H1 (cell line): ENCODE measurements at regions not wholly inside any gene's neighbourhood (a gene's known extent, or its start where the extent isn't known, plus 50 kb on each side); places are given as distances from the start of the nearest gene placed in this dataset.
"Not testable (repeated sequence)": the region's sequence is repeated elsewhere in the genome, so short reads cannot be mapped to it uniquely, and the experiment has no call there.

Experiments used
- CTCF ChIA-PET: fragments of 300-600 bp; sonication (Branson Sonifier 250); formaldehyde crosslinking; loops from one replicate; lab custom pipeline; 2021; ENCODE audit not compliant: partially characterized antibody; lab: Charles Lee
- POLR2A ChIA-PET: fragments of 300-600 bp; sonication (Branson Sonifier 250); formaldehyde crosslinking; loops from one replicate; lab custom pipeline; 2021; ENCODE audit warnings: inconsistent platforms; ENCODE audit not compliant: partially characterized antibody; lab: Charles Lee
- DNase-seq, 2 experiments: peaks; one replicate each; pipeline versions ENCODE4 v3.0.0 to v3.0.0-alpha.2; 2010 to 2022; ENCODE audit warnings: low spot score in 2 of 2, low read depth in 1 of 2, mixed read lengths in 1 of 2
- FAIRE-seq: peaks from 2 replicates; lab custom pipeline; 2011; peaks lifted over from hg19 to GRCh38; lab: Jason Lieb, UNC
- H2AFZ ChIP-seq: 2 replicates; pipeline ENCODE4 v1.8.1; 2012; ENCODE audit warnings: low read length, inconsistent platforms
- H2AK5ac ChIP-seq: 2 replicates; pipeline ENCODE4 v1.6.1; 2013; ENCODE audit warnings: low read depth, low read length
- H2BK120ac ChIP-seq: replicated peaks from 2 replicates; pipeline ENCODE3; 2013; ENCODE audit warnings: low read depth, low read length, inconsistent platforms
- H2BK12ac ChIP-seq: 2 replicates; pipeline ENCODE4 v1.6.1; 2013; ENCODE audit warnings: low read depth, low read length
- H2BK15ac ChIP-seq: 2 replicates; pipeline ENCODE4 v1.6.1; 2013; ENCODE audit warnings: low read length
- H2BK20ac ChIP-seq: 2 replicates; pipeline ENCODE4 v1.6.1; 2013; ENCODE audit warnings: low read length
- H2BK5ac ChIP-seq: 2 replicates; pipeline ENCODE4 v1.6.1; 2013; ENCODE audit warnings: low read depth, low read length
- H3K14ac ChIP-seq: 2 replicates; pipeline ENCODE4 v1.6.1; 2013; ENCODE audit warnings: inconsistent platforms; ENCODE audit not compliant: insufficient read length
- H3K18ac ChIP-seq: 2 replicates; pipeline ENCODE4 v1.6.1; 2013; ENCODE audit warnings: low read length; ENCODE audit errors: extremely low read depth
- H3K23ac ChIP-seq: 2 replicates; pipeline ENCODE4 v1.6.1; 2013; ENCODE audit warnings: inconsistent platforms; ENCODE audit not compliant: insufficient read length
- H3K23me2 ChIP-seq: 2 replicates; pipeline ENCODE4 v1.6.1; 2013; ENCODE audit warnings: low read depth, low read length
- H3K27ac ChIP-seq: 2 replicates; pipeline ENCODE4 v1.6.1; 2011; ENCODE audit warnings: low read depth, low read length, inconsistent platforms
- H3K27me3 ChIP-seq, 4 experiments: replicated peaks in 1 of 4; 1 replicate in 1 of 4; 2 replicates in 3 of 4; pipeline versions ENCODE4 v1.6.1 to v1.8.1; 2011 to 2013; ENCODE audit warnings: low read length in 3 of 4, mild to moderate bottlenecking in 3 of 4, inconsistent platforms in 2 of 4, mixed read lengths in 2 of 4, moderate library complexity in 1 of 4; ENCODE audit not compliant: control insufficient read depth in 3 of 4, insufficient read depth in 3 of 4; ENCODE audit errors: extremely low read depth in 1 of 4
- H3K36me3 ChIP-seq, 4 experiments: 2 replicates each; pipeline versions ENCODE4 v1.6.1 to v1.8.1; 2011 to 2013; ENCODE audit warnings: mild to moderate bottlenecking in 4 of 4, low read length in 3 of 4, moderate library complexity in 2 of 4, control low read depth in 1 of 4, inconsistent platforms in 1 of 4; ENCODE audit not compliant: insufficient read depth in 4 of 4, control insufficient read depth in 2 of 4
- H3K4ac ChIP-seq: replicated peaks from 2 replicates; pipeline ENCODE3; 2013; ENCODE audit warnings: low read length, low read depth, mixed read lengths, inconsistent platforms; ENCODE audit not compliant: insufficient read length
- H3K4me1 ChIP-seq, 4 experiments: replicated peaks in 1 of 4; 1 replicate in 1 of 4; 2 replicates in 3 of 4; pipeline versions ENCODE4 v1.6.1 to v1.8.1; 2011 to 2013; ENCODE audit warnings: low read length in 3 of 4, inconsistent platforms in 2 of 4, mixed read lengths in 1 of 4; ENCODE audit not compliant: insufficient read depth in 4 of 4, control insufficient read depth in 3 of 4
- H3K4me2 ChIP-seq, 2 experiments: 2 replicates each; pipeline versions ENCODE4 v1.6.1 to v1.8.1; 2011 to 2013; ENCODE audit warnings: low read depth in 2 of 2, low read length in 2 of 2, control low read depth in 1 of 2, inconsistent platforms in 1 of 2, mild to moderate bottlenecking in 1 of 2; ENCODE audit not compliant: insufficient read depth in 1 of 2
- H3K4me3 ChIP-seq, 4 experiments: fragments of 200-600, 300-600 bp in 1 of 4; sonication (generic), shearing (Covaris generic), sonication (Bioruptor Twin) in 1 of 4; 2 replicates each; pipeline versions ENCODE4 v1.5.1 to v1.8.1; 2011 to 2016; ENCODE audit warnings: low read length in 4 of 4, low read depth in 3 of 4, control low read depth in 2 of 4, inconsistent platforms in 2 of 4, mild to moderate bottlenecking in 2 of 4, mixed read lengths in 1 of 4, moderate library complexity in 1 of 4; ENCODE audit not compliant: insufficient read depth in 2 of 4; ENCODE audit errors: extremely low read depth in 1 of 4
- H3K56ac ChIP-seq: replicated peaks from 2 replicates; pipeline ENCODE3; 2013; ENCODE audit warnings: low read depth, mild to moderate bottlenecking, mixed read lengths, low read length, inconsistent platforms; ENCODE audit not compliant: insufficient read length
- H3K79me1 ChIP-seq: 2 replicates; pipeline ENCODE4 v1.6.1; 2013; ENCODE audit warnings: low read depth, low read length, control low read depth
- H3K79me2 ChIP-seq, 2 experiments: 2 replicates each; pipeline versions ENCODE4 v1.6.1 to v1.8.1; 2012 to 2013; ENCODE audit warnings: low read length in 2 of 2, mild to moderate bottlenecking in 2 of 2, inconsistent platforms in 1 of 2; ENCODE audit not compliant: insufficient read depth in 2 of 2, control insufficient read depth in 1 of 2
- H3K9ac ChIP-seq, 4 experiments: replicated peaks in 1 of 4; 1 replicate in 1 of 4; 2 replicates in 3 of 4; pipeline versions ENCODE4 v1.6.1 to v1.8.1; 2011 to 2013; ENCODE audit warnings: low read depth in 3 of 4, low read length in 3 of 4, control low read depth in 2 of 4, mild to moderate bottlenecking in 2 of 4, moderate library complexity in 2 of 4, inconsistent platforms in 1 of 4; ENCODE audit errors: extremely low read depth in 1 of 4
- H3K9me3 ChIP-seq, 2 experiments: 2 replicates each; pipeline versions ENCODE4 v1.6.1 to v1.8.1; 2012 to 2013; ENCODE audit warnings: mild to moderate bottlenecking in 2 of 2, moderate library complexity in 2 of 2, control low read depth in 1 of 2, inconsistent platforms in 1 of 2, low read depth in 1 of 2, low read length in 1 of 2, mixed read lengths in 1 of 2; ENCODE audit not compliant: insufficient read depth in 2 of 2
- H4K20me1 ChIP-seq, 2 experiments: replicated peaks in 1 of 2; 2 replicates each; pipeline versions ENCODE3 to v1.8.1; 2011 to 2013; ENCODE audit warnings: inconsistent platforms in 2 of 2, low read length in 2 of 2, mild to moderate bottlenecking in 1 of 2; ENCODE audit not compliant: insufficient read depth in 2 of 2, control insufficient read depth in 1 of 2
- H4K5ac ChIP-seq: 2 replicates; pipeline ENCODE4 v1.6.1; 2013; ENCODE audit warnings: low read length, low read depth, mixed read lengths, inconsistent platforms; ENCODE audit not compliant: insufficient read length
- H4K8ac ChIP-seq: 2 replicates; pipeline ENCODE4 v1.8.0; 2013; ENCODE audit warnings: mild to moderate bottlenecking, moderate library complexity, low read length, inconsistent platforms; ENCODE audit not compliant: insufficient read depth; ENCODE audit errors: extremely low read depth
- H4K91ac ChIP-seq: replicated peaks from 2 replicates; pipeline ENCODE3; 2013; ENCODE audit warnings: low read length, mixed read lengths, inconsistent platforms; ENCODE audit not compliant: insufficient read length
- WGBS, 2 experiments: shearing (Covaris generic) in 1 of 2; methylation state at CpG; one replicate each; pipeline versions ENCODE4 v1.1.6 to v1.1.7; 2013 to 2015; ENCODE audit warnings: low lambda C conversion rate in 2 of 2, mixed read lengths in 2 of 2, inconsistent platforms in 1 of 2, low coverage in 1 of 2, missing lambda C conversion rate in 1 of 2; ENCODE audit not compliant: insufficient replicate concordance in 2 of 2, insufficient coverage in 1 of 2, insufficient read length in 1 of 2; ENCODE audit errors: extremely low coverage in 1 of 2, missing lambda C conversion rate in 1 of 2; 5-methylcytosine and 5-hydroxymethylcytosine counted together

DNA sequence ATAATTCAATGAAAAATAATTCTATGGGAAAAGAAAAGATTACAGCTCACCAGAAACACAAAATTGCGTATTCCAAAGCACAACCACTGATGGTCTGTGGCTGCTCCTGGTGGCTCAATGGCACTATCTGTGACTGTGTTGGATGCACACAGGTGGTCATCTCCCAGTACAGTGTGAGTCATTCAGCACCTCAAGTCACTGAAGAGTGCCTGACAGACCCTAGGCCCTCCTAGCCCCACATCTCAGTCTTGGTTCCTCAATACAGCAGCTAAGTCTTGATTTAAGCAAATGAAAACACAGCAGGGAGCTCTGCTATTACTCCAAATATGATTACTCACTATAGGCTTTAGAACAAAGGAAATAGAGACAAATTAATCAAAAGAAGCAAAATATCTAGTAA lies 233.4 kb upstream of the FRG1 start:
- H2AK5ac ChIP-seq, FAIRE-seq, H3K36me3 ChIP-seq, H3K9ac ChIP-seq, H2BK15ac ChIP-seq, H3K14ac ChIP-seq, DNase-seq, CTCF ChIA-PET, H3K27ac ChIP-seq, H3K23me2 ChIP-seq, POLR2A ChIA-PET, H3K56ac ChIP-seq, H3K27me3 ChIP-seq, H4K20me1 ChIP-seq, H3K79me2 ChIP-seq, H2BK120ac ChIP-seq, H3K4me3 ChIP-seq, H3K18ac ChIP-seq, H2AFZ ChIP-seq, H4K8ac ChIP-seq, H2BK5ac ChIP-seq, H3K23ac ChIP-seq, H4K91ac ChIP-seq, H3K4me2 ChIP-seq, H2BK12ac ChIP-seq, H3K9me3 ChIP-seq, H3K79me1 ChIP-seq, H4K5ac ChIP-seq, H3K4ac ChIP-seq, H2BK20ac ChIP-seq, H3K4me1 ChIP-seq: not testable (repeated sequence)
- WGBS, 2 experiments = 92% methylated on average over 1 of the region's 1 CpG; no CpG with 5 or more reads in 1 of the 2 experiments

DNA sequence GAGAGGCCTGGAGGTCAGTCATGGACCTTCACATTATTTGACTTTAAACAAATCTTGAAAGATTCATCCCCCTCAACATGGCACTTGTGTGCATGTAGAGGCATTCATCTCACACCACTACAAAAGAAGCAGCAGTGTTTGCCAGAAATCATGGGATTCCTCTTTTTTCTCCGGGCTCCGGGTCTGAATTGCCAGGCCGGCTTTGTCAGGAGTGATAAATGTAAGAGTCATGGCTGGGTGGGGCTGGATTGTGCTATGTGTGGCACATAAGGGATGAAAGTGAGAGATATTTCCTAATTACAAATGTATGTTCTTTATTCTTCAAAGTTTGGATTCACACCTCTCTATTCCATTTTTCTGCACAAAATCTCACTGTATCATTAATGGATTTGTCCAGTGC lies 228.7 kb upstream of the FRG1 start:
- H3K9ac ChIP-seq, H4K20me1 ChIP-seq, H2BK120ac ChIP-seq, H2BK12ac ChIP-seq, H3K27ac ChIP-seq, H3K23me2 ChIP-seq, H3K79me1 ChIP-seq, H2AFZ ChIP-seq, H3K4me3 ChIP-seq, POLR2A ChIA-PET, H4K5ac ChIP-seq, H3K4me1 ChIP-seq, H3K9me3 ChIP-seq, FAIRE-seq, CTCF ChIA-PET, DNase-seq, H3K18ac ChIP-seq, H3K23ac ChIP-seq, H3K4me2 ChIP-seq, H4K91ac ChIP-seq, H2AK5ac ChIP-seq, H2BK5ac ChIP-seq, H2BK15ac ChIP-seq, H3K56ac ChIP-seq, H3K36me3 ChIP-seq, H2BK20ac ChIP-seq, H3K4ac ChIP-seq, H4K8ac ChIP-seq, H3K79me2 ChIP-seq, H3K27me3 ChIP-seq, H3K14ac ChIP-seq: not testable (repeated sequence)
- WGBS, 2 experiments = 100% methylated on average over 3 of the region's 3 CpGs; no CpG with 5 or more reads in 1 of the 2 experiments
